Muscle of back (tissue), 3 donors: ENCODE measurements at regions not wholly inside any gene's neighbourhood (a gene's known extent, or its start where the extent isn't known, plus 50 kb on each side); places are given as distances from the start of the nearest gene placed in this dataset.
A peak's percentile ranks its signal among the peaks of the same experiment; 100 is the strongest.

ENCODE experiments used
- DNase-seq, 3 donors: peaks; one replicate each; pipeline versions ENCODE4 v3.0.0 to v3.0.0-alpha.2; 2013

DNA sequence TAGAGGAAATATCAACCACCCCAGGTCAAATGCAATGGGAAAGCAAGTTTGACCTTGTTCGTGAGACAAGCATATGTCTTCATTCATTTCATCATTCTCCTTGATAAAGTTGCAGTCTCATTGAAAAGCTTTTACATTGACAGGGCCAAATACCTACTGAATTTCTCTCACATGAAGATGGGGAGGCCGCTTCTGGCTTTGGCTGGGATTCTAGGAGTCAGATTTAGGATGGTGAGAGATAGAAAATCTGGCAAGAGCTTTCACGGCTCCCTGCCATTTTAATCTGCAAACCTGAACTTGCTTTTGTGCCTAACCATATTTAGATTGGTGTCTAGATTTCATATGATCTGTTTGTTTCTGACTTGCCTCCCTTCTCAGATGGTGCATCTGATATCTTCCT, 88.0 kb downstream of the TMEM100 start:
- DNase-seq = peak in 1 of 3 donors; percentile 16

- no peak for DNase-seq
These were observed 89.8 kb downstream of the TMEM100 start for GRCh38 chr17:55632893-55633292.

DNA sequence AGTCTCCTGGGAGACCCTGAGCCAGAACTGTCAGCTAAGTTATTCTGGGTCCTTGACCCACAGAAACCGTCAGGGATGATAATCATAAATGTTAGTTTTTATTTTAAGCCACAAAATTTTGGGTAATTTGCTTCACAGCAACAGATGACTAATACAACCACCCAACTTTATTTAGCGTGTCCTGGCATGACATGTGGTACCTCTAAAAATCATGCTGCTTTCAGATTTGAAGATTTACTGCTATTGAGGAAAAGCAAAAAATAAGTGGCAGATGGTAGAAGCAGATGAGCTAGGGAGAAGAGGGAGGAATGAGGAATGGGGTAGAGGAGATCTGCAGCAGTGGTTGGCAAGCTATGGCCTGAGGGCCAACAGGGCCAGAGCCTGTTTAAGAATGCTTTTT, 90.4 kb downstream of the TMEM100 start:
- no peak for DNase-seq

- no peak for DNase-seq
These were observed 92.7 kb downstream of the TMEM100 start for GRCh38 chr17:55629995-55630394.

DNA sequence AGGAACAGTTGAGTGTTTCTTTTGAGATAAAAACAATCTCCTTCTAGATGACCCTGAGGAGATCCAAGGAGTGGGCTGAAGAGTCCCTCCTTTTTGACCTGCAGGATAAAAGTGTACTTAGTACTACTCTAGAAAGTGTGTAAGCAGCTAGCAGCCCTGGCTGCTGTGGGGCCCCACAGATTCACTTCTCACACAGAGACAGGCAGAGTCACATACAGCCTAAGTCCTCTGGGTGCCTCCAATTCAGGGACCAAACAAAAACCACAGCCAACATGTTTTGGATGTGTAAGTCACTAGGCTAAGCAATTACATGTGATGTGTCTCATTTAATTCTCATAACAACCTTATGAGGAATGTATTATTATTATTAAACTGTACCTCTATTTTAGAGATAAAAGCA, 97.1 kb downstream of the TMEM100 start:
- no peak for DNase-seq

- no peak for DNase-seq
These were observed 97.8 kb downstream of the TMEM100 start for GRCh38 chr17:55624772-55625433.

GRCh38 chr17:55622547-55622946, 100.1 kb downstream of the TMEM100 start:
- no peak for DNase-seq

DNA sequence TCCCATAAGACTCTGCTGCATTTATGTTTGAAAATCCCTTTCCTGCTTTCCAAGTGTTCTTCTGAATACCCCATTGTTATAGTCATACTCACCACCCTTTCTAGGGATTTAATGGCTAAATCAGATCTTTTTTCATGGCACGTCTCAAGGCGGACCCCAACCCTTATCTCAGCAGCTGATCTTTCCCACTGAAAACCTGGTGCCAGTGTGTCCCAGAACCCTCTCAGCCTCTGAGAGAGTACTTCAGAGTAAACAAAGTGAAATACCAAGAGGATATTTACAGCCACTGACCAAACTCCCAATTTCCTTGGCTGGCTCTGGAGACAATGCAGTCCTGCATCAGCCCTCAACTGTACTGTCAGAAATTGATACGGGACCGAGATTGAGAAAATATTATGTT, 101.7 kb downstream of the TMEM100 start:
- DNase-seq = no peak

DNA sequence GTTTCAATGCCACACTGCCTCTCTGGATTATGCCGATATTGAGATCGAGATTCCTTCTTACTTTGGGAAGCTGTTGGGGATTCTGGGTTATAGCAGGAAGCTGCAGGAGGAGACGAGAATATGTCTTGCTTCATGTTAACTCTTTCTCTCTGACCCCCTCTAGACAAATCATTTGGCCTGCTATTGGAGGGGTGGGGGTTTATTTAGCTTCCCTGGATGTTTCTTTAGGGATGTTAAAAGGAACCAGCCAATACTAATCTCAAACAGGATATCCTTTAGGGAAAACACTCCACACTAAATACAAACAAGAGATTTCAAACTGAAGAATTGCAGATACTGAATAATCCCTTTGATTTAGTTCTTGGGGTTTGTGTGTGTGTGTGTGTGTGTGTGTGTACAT, 102.6 kb downstream of the TMEM100 start:
- DNase-seq = no peak

DNA sequence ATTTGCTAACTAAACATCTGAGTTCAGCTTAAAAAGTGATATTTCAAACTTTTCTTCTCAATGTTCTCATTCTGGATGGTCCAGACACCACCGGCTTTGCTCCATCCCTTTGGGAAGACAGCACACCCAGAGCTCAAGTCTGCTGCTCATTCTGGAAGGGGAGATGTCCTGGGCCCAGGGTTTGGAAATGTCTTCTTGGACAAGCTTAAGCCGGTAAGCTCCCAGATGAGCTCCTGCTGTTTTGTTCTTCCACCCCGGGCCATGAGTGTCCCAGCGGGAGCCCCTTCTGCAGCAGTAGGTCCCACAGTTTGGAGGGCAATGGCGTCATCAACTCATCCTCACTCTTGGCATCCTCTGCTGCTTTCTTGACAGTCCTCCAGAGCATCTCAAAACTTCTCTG, 105.2 kb downstream of the TMEM100 start:
- no peak for DNase-seq

DNA sequence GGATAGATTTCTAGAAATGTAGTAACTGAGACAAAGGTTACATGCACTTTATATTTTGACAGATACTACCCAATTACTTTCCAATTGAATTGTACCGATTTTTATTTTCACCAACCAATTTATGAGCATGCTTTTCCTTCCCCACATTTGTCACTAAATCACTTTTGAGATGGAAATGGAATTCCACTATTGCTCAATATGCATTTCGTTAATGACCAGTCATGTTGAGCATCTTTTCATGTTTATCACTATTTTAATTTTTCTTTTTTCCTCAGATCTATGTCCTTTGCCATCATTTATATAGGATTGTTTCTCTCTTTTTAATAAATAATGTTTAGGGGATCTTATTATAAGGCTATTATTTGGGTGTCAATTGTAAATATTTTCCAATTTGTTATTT, 102.8 kb upstream of the SMIM36 start:
- no peak for DNase-seq

GRCh38 chr17:55612691-55613141, 101.5 kb upstream of the SMIM36 start:
- peak in 1 of 3 donors; percentile 69 for DNase-seq

DNA sequence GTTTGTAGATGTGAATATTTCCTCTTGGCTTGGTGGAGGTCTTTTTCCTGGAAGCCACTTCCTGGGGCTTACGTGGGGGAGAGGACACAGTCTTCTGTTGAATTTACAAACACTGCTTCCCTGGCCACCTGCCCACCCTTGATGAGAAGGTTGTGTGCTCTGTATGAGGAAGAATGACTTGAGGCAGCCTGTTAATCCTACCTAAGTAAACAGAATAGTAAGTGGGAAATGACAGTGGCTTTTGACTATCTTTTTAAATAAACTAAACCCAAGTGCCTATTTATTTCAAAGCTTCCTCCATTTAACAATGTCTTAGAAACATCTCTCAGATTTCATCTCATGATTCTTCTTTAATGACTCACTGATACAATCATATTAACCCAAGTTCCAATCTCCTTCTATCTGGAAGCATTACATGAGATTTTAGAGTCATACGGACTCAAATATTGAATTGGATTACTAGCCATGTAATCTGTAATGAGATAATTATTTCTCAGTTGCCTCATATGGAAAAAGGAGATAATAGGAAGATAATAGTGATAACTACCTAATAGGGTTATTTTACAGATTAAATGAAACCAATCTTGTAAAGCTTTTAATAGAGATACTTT, 96.6 kb upstream of the SMIM36 start:
- DNase-seq = peak in 2 of 3 donors; percentile 52 to 73

DNA sequence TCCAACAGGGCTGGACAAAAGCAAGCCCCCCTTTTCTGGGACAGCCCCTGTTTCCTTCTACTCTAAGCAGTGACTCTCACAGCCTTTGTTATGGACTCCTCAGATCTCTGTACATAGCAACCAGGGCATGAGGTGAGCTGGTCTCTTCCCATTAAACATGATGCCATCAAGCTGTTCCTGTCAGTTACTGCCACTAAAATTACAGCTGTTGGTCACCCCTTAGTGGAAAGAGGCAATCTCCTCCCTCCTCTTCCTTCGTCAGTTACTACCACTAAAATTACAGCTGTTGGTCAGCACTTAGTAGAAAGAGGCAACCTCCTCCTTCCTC, 95.2 kb upstream of the SMIM36 start:
- peak in 1 of 3 donors; percentile 47 for DNase-seq

- DNase-seq = peak in 1 of 3 donors; percentile 81
These were observed 94.6 kb upstream of the SMIM36 start for GRCh38 chr17:55605705-55606487.

GRCh38 chr17:55601874-55602364, 90.7 kb upstream of the SMIM36 start:
- no peak for DNase-seq

- DNase-seq = no peak
These were observed 87.2 kb upstream of the SMIM36 start for GRCh38 chr17:55598495-55598894.

DNA sequence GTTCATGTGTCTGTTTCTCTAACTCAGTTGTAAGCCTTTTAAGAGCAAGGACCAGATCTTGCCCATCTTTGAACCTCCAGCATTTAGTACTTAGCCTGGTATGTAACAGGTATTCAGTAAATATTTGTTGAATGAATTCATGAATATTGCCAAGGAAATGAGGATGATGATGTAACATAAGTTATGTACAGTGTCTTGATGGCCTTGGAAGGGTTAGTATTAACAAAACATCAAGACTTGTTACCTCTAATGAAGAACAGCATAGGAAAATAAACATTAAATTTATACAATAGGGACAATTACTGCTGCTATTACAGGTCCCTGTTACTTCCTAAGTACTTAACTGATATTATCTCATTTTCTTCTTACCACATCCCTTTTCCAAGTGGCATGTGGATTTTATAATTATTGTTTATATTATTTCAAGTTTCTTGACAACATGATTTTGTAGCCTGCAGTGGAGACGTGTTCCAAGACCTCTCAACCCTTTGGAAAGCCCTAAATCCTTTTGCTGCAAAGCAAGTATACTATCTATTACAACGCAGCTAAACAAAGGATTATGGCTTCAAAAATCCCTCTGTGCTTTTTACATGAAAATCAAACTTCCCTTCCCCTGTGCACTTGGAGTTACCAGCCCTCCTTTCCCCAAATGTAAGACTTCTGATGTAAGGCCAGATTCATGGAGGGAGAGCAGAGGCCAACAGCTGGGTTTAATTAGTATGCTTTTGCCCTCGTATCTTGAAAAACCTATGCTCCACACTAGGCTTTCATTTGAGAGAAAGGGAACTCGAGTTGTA, 77.4 kb upstream of the SMIM36 start:
- DNase-seq = peak in 1 of 3 donors; percentile 63

- DNase-seq = peak; percentile 48 to 76 (median 63)
These were observed 76.4 kb upstream of the SMIM36 start for GRCh38 chr17:55587608-55588139.

DNA sequence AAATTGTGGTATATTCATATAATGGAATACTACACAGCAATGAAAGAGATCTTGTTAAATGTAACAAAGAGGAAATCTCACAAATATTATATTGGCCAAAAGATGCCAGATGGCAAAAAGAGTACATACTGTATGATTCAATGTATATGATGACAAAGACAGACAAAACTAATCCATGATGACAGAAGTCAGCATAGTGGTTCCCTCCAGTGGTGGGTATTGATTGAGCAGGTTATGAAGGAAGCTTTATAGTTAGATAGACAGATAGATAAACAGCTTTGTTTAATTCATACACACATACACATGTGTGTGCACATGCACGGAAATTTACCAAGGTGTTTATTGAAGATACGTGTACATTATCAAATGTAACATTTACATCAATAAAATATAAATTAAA, 74.4 kb upstream of the SMIM36 start:
- no peak for DNase-seq

DNA sequence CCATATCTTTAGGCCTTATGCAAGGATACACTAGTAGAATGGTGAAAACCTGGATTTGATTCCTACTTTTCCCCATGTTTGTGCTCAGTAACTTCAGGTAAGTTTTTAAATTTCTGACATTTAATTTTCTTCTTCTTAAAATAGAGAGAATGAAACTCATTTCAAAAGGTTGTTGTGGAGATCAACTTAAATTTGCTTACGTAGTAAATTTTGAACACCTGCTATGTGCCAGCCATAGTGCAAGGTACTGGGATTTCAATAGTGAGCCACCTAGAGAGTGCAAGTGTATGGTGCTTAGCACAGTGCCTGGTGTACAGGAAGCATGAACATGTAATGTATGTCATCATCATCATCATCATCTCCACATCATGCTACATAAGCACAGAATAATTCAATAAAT, 73.6 kb upstream of the SMIM36 start:
- no peak for DNase-seq
